ENCODE measurements at regions not wholly inside any gene's neighbourhood (a gene's known extent, or its start where the extent isn't known, plus 50 kb on each side); places are given as distances from the start of the nearest gene placed in this dataset.

GRCh38 chr4:171759274-171759673 lies 53.9 kb upstream of the GALNTL6 start:
- Mint-ChIP-seq H3K27me3 (peaks cover 0 to 3% of the 10 kb centered on the region in 2 donors), H3K27ac (no peak overlapping the region), H3K9me3 (peaks cover 9 to 17% of the 10 kb centered on the region in 2 donors), H3K4me1 (no peaks in the 10 kb centered on the region), H3K4me3 (no peak overlapping the region), H3K36me3 (no peaks in the 10 kb centered on the region)
- DNase-seq: no peak
- ATAC-seq (replicated peaks): no peak

GRCh38 chr4:171751538-171751937 lies 61.7 kb upstream of the GALNTL6 start:
- DNase-seq (no peak), ATAC-seq (replicated peaks) (no peak)
- no peak overlapping the region for H3K27ac Mint-ChIP-seq
- no peaks in the 10 kb centered on the region for H3K36me3 Mint-ChIP-seq
- H3K9me3 Mint-ChIP-seq: no peaks in the 10 kb centered on the region
- H3K4me1 Mint-ChIP-seq: no peaks in the 10 kb centered on the region
- no peaks in the 10 kb centered on the region for H3K27me3 Mint-ChIP-seq
- H3K4me3 Mint-ChIP-seq: no peak overlapping the region

GRCh38 chr4:171746418-171746817 lies 66.8 kb upstream of the GALNTL6 start:
- no peaks in the 10 kb centered on the region for H3K4me1 Mint-ChIP-seq
- peaks cover 2 to 4% of the 10 kb centered on the region in 2 donors for H3K27me3 Mint-ChIP-seq
- H3K36me3 Mint-ChIP-seq: no peaks in the 10 kb centered on the region
- ATAC-seq (replicated peaks) (no peak), DNase-seq (no peak)
- no peak overlapping the region for H3K27ac Mint-ChIP-seq
- no peak overlapping the region for H3K4me3 Mint-ChIP-seq
- H3K9me3 Mint-ChIP-seq: no peaks in the 10 kb centered on the region

GRCh38 chr4:171742436-171742835 lies 70.8 kb upstream of the GALNTL6 start:
- Mint-ChIP-seq H3K27ac (no peak overlapping the region), H3K4me3 (no peak overlapping the region), H3K36me3 (no peaks in the 10 kb centered on the region), H3K4me1 (no peaks in the 10 kb centered on the region), H3K27me3 (peaks cover 5 to 8% of the 10 kb centered on the region in 2 donors), H3K9me3 (no peaks in the 10 kb centered on the region)
- no peak for DNase-seq
- no peak for ATAC-seq (replicated peaks)

GRCh38 chr4:171727185-171727584 lies 86.0 kb upstream of the GALNTL6 start:
- DNase-seq (no peak), ATAC-seq (replicated peaks) (no peak)
- Mint-ChIP-seq H3K27ac (no peak overlapping the region), H3K4me3 (no peak overlapping the region), H3K27me3 (peaks cover 0 to 5% of the 10 kb centered on the region in 2 donors), H3K36me3 (peaks cover 2 to 3% of the 10 kb centered on the region in 2 donors), H3K4me1 (no peaks in the 10 kb centered on the region), H3K9me3 (peaks cover 23 to 25% of the 10 kb centered on the region in 2 donors)

- Mint-ChIP-seq H3K27ac (no peak overlapping the region), H3K4me3 (no peak overlapping the region), H3K27me3 (peaks cover 0 to 9% of the 10 kb centered on the region in 2 donors), H3K9me3 (peaks cover 18 to 21% of the 10 kb centered on the region in 2 donors), H3K36me3 (peaks cover 0 to 2% of the 10 kb centered on the region in 2 donors), H3K4me1 (no peaks in the 10 kb centered on the region)
- ATAC-seq (replicated peaks) (no peak), DNase-seq (no peak)
These were observed 91.3 kb upstream of the GALNTL6 start for GRCh38 chr4:171721937-171722336.

GRCh38 chr4:171719691-171720090 lies 93.5 kb upstream of the GALNTL6 start:
- H3K4me1 Mint-ChIP-seq: no peaks in the 10 kb centered on the region
- H3K9me3 Mint-ChIP-seq: peaks cover 21 to 23% of the 10 kb centered on the region in 2 donors
- peaks cover 3 to 4% of the 10 kb centered on the region in 2 donors for H3K36me3 Mint-ChIP-seq
- H3K27me3 Mint-ChIP-seq: peaks cover 0 to 9% of the 10 kb centered on the region in 2 donors
- H3K27ac Mint-ChIP-seq: no peak overlapping the region
- no peak for DNase-seq
- ATAC-seq (replicated peaks): no peak
- no peak overlapping the region for H3K4me3 Mint-ChIP-seq

GRCh38 chr4:171718665-171719064 lies 94.5 kb upstream of the GALNTL6 start:
- H3K4me1 Mint-ChIP-seq: no peaks in the 10 kb centered on the region
- no peak overlapping the region for H3K4me3 Mint-ChIP-seq

GRCh38 chr4:171718069-171718468 lies 95.1 kb upstream of the GALNTL6 start:
- Mint-ChIP-seq H3K36me3 (peaks cover 2 to 3% of the 10 kb centered on the region in 2 donors), H3K9me3 (peaks cover 13 to 22% of the 10 kb centered on the region in 2 donors), H3K4me3 (no peak overlapping the region), H3K27ac (no peak overlapping the region), H3K27me3 (peaks cover 0 to 9% of the 10 kb centered on the region in 2 donors), H3K4me1 (no peaks in the 10 kb centered on the region)
- ATAC-seq (replicated peaks) (no peak), DNase-seq (no peak)

More at GRCh38 chr4:171718665-171719064, 94.5 kb upstream of the GALNTL6 start:
- no peak overlapping the region for H3K27ac Mint-ChIP-seq
- H3K36me3 Mint-ChIP-seq: peaks cover 3 to 4% of the 10 kb centered on the region in 2 donors
- ATAC-seq (replicated peaks) (no peak), DNase-seq (no peak)
- peaks cover 0 to 9% of the 10 kb centered on the region in 2 donors for H3K27me3 Mint-ChIP-seq
- peaks cover 17 to 22% of the 10 kb centered on the region in 2 donors for H3K9me3 Mint-ChIP-seq

- H3K4me1 Mint-ChIP-seq: no peaks in the 10 kb centered on the region
- DNase-seq (no peak), ATAC-seq (replicated peaks) (no peak)
- no peak overlapping the region for H3K27ac Mint-ChIP-seq
- H3K9me3 Mint-ChIP-seq: peaks cover 9 to 15% of the 10 kb centered on the region in 2 donors
- H3K36me3 Mint-ChIP-seq: peaks cover 2 to 3% of the 10 kb centered on the region in 2 donors
- no peak overlapping the region for H3K4me3 Mint-ChIP-seq
- H3K27me3 Mint-ChIP-seq: peaks cover 0 to 5% of the 10 kb centered on the region in 2 donors
These were observed 95.9 kb upstream of the GALNTL6 start for GRCh38 chr4:171717231-171717741.

GRCh38 chr4:171715973-171716372 lies 97.2 kb upstream of the GALNTL6 start:
- DNase-seq (no peak), ATAC-seq (replicated peaks) (no peak)
- peaks cover 3 to 6% of the 10 kb centered on the region in 2 donors for H3K9me3 Mint-ChIP-seq
- H3K4me3 Mint-ChIP-seq: no peak overlapping the region
- H3K4me1 Mint-ChIP-seq: no peaks in the 10 kb centered on the region
- no peaks in the 10 kb centered on the region for H3K27me3 Mint-ChIP-seq
- peaks cover 2 to 3% of the 10 kb centered on the region in 2 donors for H3K36me3 Mint-ChIP-seq
- H3K27ac Mint-ChIP-seq: no peak overlapping the region

GRCh38 chr4:171714791-171715454 lies 98.3 kb upstream of the GALNTL6 start:
- no peaks in the 10 kb centered on the region for H3K27me3 Mint-ChIP-seq
- no peak overlapping the region for H3K27ac Mint-ChIP-seq
- DNase-seq: no peak

GRCh38 chr4:171710743-171711142 lies 102.5 kb upstream of the GALNTL6 start:
- H3K4me3 Mint-ChIP-seq: no peak overlapping the region
- no peak for DNase-seq
- H3K4me1 Mint-ChIP-seq: no peaks in the 10 kb centered on the region
- H3K9me3 Mint-ChIP-seq: peaks cover 3 to 4% of the 10 kb centered on the region in 2 donors
- no peak overlapping the region for H3K27ac Mint-ChIP-seq
- ATAC-seq (replicated peaks): no peak
- peaks cover 2 to 3% of the 10 kb centered on the region in 2 donors for H3K36me3 Mint-ChIP-seq
- H3K27me3 Mint-ChIP-seq: peaks cover 0 to 4% of the 10 kb centered on the region in 2 donors

More at GRCh38 chr4:171714791-171715454, 98.3 kb upstream of the GALNTL6 start:
- H3K4me1 Mint-ChIP-seq: no peaks in the 10 kb centered on the region
- H3K36me3 Mint-ChIP-seq: peaks cover 2 to 3% of the 10 kb centered on the region in 2 donors
- ATAC-seq (replicated peaks): no peak
- peaks cover 3 to 4% of the 10 kb centered on the region in 2 donors for H3K9me3 Mint-ChIP-seq
- no peak overlapping the region for H3K4me3 Mint-ChIP-seq

GRCh38 chr4:171676555-171677215 lies 136.5 kb upstream of the GALNTL6 start:
- Mint-ChIP-seq H3K27me3 (no peaks in the 10 kb centered on the region), H3K9me3 (no peaks in the 10 kb centered on the region), H3K27ac (no peak overlapping the region), H3K36me3 (no peaks in the 10 kb centered on the region), H3K4me1 (peaks cover 9 to 11% of the 10 kb centered on the region in 2 donors), H3K4me3 (no peak overlapping the region)
- peak; percentile 35 for DNase-seq
- ATAC-seq (replicated peaks): peak; percentile 100

GRCh38 chr4:171674781-171675180 lies 138.4 kb upstream of the GALNTL6 start:
- H3K36me3 Mint-ChIP-seq: no peaks in the 10 kb centered on the region
- H3K27ac Mint-ChIP-seq: no peak overlapping the region
- ATAC-seq (replicated peaks) (no peak), DNase-seq (no peak)
- H3K4me1 Mint-ChIP-seq: peaks cover 4 to 7% of the 10 kb centered on the region in 2 donors
- no peaks in the 10 kb centered on the region for H3K27me3 Mint-ChIP-seq
- no peak overlapping the region for H3K4me3 Mint-ChIP-seq
- H3K9me3 Mint-ChIP-seq: no peaks in the 10 kb centered on the region

All from stimulated activated naive B cell treated with anti-CD40 and anti-IgM and Interleukin-4, amounts not matched to agents 10 μg/mL and 1 μg/mL and 100 μg/mL, for 72 hours (primary cell).